SK-N-SH (cell line): ENCODE measurements at regions not wholly inside any gene's neighbourhood (a gene's known extent, or its start where the extent isn't known, plus 50 kb on each side); places are given as distances from the start of the nearest gene placed in this dataset.

Experiments
- CTCF ChIA-PET: fragments of 300-600, 350-600 bp; formaldehyde crosslinking; extraction: SDS; loops from one replicate; lab custom pipeline; 2021; lab: Yijun Ruan, JAX
- POLR2A ChIA-PET: fragments of 350-600 bp; sonication (Branson Sonifier 250); formaldehyde crosslinking; extraction: SDS; loops from one replicate; lab custom pipeline; 2020; ENCODE audit warnings: antibody characterized with exemption, inconsistent platforms; lab: Yijun Ruan, JAX
- DNase-seq: peaks from one replicate; pipeline ENCODE4 v3.0.0; 2012
- H2AFZ ChIP-seq: fragments of 200-600 bp; sonication (generic); 2 replicates; pipeline ENCODE4 v1.8.1; 2016; ENCODE audit warnings: antibody characterized with exemption, mild to moderate bottlenecking, low read depth
- H3F3A ChIP-seq: fragments of 200-600 bp; sonication (generic); replicated peaks from 2 replicates; pipeline ENCODE3; 2016; ENCODE audit warnings: antibody characterized with exemption, mild to moderate bottlenecking; ENCODE audit not compliant: insufficient read depth
- H3K27ac ChIP-seq, 2 experiments: fragments of 200-500 bp in 1 of 2; fragments of 200-600 bp in 1 of 2; sonication (Bioruptor generic) in 1 of 2; sonication (generic), shearing (Covaris generic) in 1 of 2; 2 replicates each; pipeline versions ENCODE4 v1.5.1 to v1.6.1; 2014 to 2016; ENCODE audit warnings: low read depth in 2 of 2, inconsistent platforms in 1 of 2, low read length in 1 of 2, mild to moderate bottlenecking in 1 of 2, mixed read lengths in 1 of 2
- H3K27me3 ChIP-seq: fragments of 200-600 bp; sonication (generic), shearing (Covaris generic); 2 replicates; pipeline ENCODE4 v1.6.1; 2016; ENCODE audit warnings: mixed run types; ENCODE audit not compliant: insufficient read depth
- H3K36me3 ChIP-seq, 2 experiments: fragments of 200-500 bp in 1 of 2; fragments of 200-600 bp in 1 of 2; sonication (Bioruptor generic) in 1 of 2; sonication (generic) in 1 of 2; replicated peaks in 1 of 2; 2 replicates each; pipeline versions ENCODE3 to v1.5.1; 2014 to 2016; ENCODE audit warnings: low read length in 1 of 2, mild to moderate bottlenecking in 1 of 2; ENCODE audit not compliant: insufficient read depth in 2 of 2, control insufficient read depth in 1 of 2
- H3K4me1 ChIP-seq, 2 experiments: fragments of 200-500 bp in 1 of 2; fragments of 200-600 bp in 1 of 2; sonication (Bioruptor generic) in 1 of 2; sonication (generic), shearing (Covaris generic) in 1 of 2; 2 replicates each; pipeline versions ENCODE4 v1.5.1 to v1.6.1; 2014 to 2016; ENCODE audit warnings: low read depth in 1 of 2, low read length in 1 of 2, mixed run types in 1 of 2; ENCODE audit not compliant: insufficient read depth in 2 of 2, control insufficient read depth in 1 of 2
- H3K4me2 ChIP-seq: fragments of 200-600 bp; sonication (generic), shearing (Covaris generic); 2 replicates; pipeline ENCODE4 v1.6.1; 2017; ENCODE audit warnings: mixed run types
- H3K4me3 ChIP-seq, 2 experiments: fragments of 200-500 bp in 1 of 2; fragments of 200-600 bp in 1 of 2; sonication (Bioruptor generic) in 1 of 2; sonication (generic), shearing (Covaris generic) in 1 of 2; 2 replicates each; pipeline versions ENCODE4 v1.5.1 to v1.8.1; 2014 to 2016; ENCODE audit warnings: low read depth in 2 of 2, inconsistent platforms in 1 of 2, low read length in 1 of 2, mild to moderate bottlenecking in 1 of 2, mixed read lengths in 1 of 2, moderate library complexity in 1 of 2
- H3K79me2 ChIP-seq: fragments of 200-600 bp; sonication (generic); 2 replicates; pipeline ENCODE4 v1.8.1; 2017; ENCODE audit warnings: mild to moderate bottlenecking; ENCODE audit not compliant: insufficient read depth
- H3K9ac ChIP-seq: fragments of 200-600 bp; sonication (generic); 2 replicates; pipeline ENCODE4 v1.6.1; 2017; ENCODE audit warnings: mixed run types
- H3K9me2 ChIP-seq: fragments of 200-600 bp; sonication (generic); 2 replicates; pipeline ENCODE4 v1.6.1; 2017; ENCODE audit warnings: mixed run types
- H3K9me3 ChIP-seq: fragments of 200-600 bp; sonication (generic); 2 replicates; pipeline ENCODE4 v1.6.1; 2017; ENCODE audit warnings: mixed run types, mild to moderate bottlenecking, moderate library complexity
- H4K20me1 ChIP-seq: fragments of 200-600 bp; sonication (generic); 2 replicates; pipeline ENCODE4 v1.6.1; 2017; ENCODE audit warnings: mild to moderate bottlenecking, mixed run types; ENCODE audit not compliant: insufficient read depth
- ELF1 ChIP-seq: IDR thresholded peaks from 2 replicates; pipeline ENCODE4 v1.4.0; 2012
- EP300 ChIP-seq, 2 experiments: IDR thresholded peaks; 2 replicates each; pipeline versions ENCODE4 v1.4.0 to v1.6.1; 2012; ENCODE audit warnings: borderline replicate concordance in 1 of 2, low read depth in 1 of 2, low read length in 1 of 2
- EZH2phosphoT487 ChIP-seq: fragments of 200-600 bp; sonication (generic); IDR thresholded peaks from 2 replicates; pipeline ENCODE4 v1.6.1; 2017; ENCODE audit warnings: low read depth, mixed run types, mild to moderate bottlenecking, antibody characterized with exemption, moderate library complexity, borderline replicate concordance
- FOSL2 ChIP-seq: IDR thresholded peaks from 2 replicates; pipeline ENCODE4 v1.4.0; 2012; ENCODE audit warnings: low read depth, mild to moderate bottlenecking, moderate library complexity, borderline replicate concordance
- FOXJ3 ChIP-seq: sonication (generic); formaldehyde crosslinking; IDR thresholded peaks from 2 replicates; pipeline ENCODE4 v1.5.1; 2020; ENCODE audit warnings: mild to moderate bottlenecking, missing genetic modification reagents
- GABPA ChIP-seq: IDR thresholded peaks from 2 replicates; pipeline ENCODE4 v1.4.0; 2012; ENCODE audit warnings: low read depth, mild to moderate bottlenecking
- JUND ChIP-seq: IDR thresholded peaks from 2 replicates; pipeline ENCODE4 v1.4.0; 2012
- NFIC ChIP-seq: IDR thresholded peaks from 2 replicates; pipeline ENCODE4 v1.4.0; 2012; ENCODE audit warnings: borderline replicate concordance
- PBX3 ChIP-seq: IDR thresholded peaks from 2 replicates; pipeline ENCODE4; 2012
- POLR2AphosphoS5 ChIP-seq: IDR thresholded peaks from 2 replicates; pipeline ENCODE4 v1.6.1; 2012; ENCODE audit warnings: low read depth, low read length
- RAD21 ChIP-seq: IDR thresholded peaks from 2 replicates; pipeline ENCODE4 v1.6.1; 2012; ENCODE audit warnings: mild to moderate bottlenecking, low read length
- REST ChIP-seq: IDR thresholded peaks from 2 replicates; pipeline ENCODE4 v1.6.1; 2012; ENCODE audit warnings: mild to moderate bottlenecking, low read depth, low read length, moderate library complexity
- RXRA ChIP-seq: IDR thresholded peaks from 2 replicates; pipeline ENCODE4 v1.4.0; 2012; ENCODE audit warnings: low read depth, mild to moderate bottlenecking, borderline replicate concordance
- SIN3A ChIP-seq: IDR thresholded peaks from 2 replicates; pipeline ENCODE4 v1.6.1; 2012; ENCODE audit warnings: low read depth, mild to moderate bottlenecking, low read length, moderate library complexity, borderline replicate concordance
- USF1 ChIP-seq: IDR thresholded peaks from 2 replicates; pipeline ENCODE4 v1.4.0; 2012; ENCODE audit warnings: low read depth, borderline replicate concordance
- YY1 ChIP-seq: IDR thresholded peaks from 2 replicates; pipeline ENCODE4 v1.4.0; 2012; ENCODE audit warnings: low read depth, mild to moderate bottlenecking
- WGBS: methylation state at CpG from one replicate; pipeline ENCODE4 v1.1.6; 2017; ENCODE audit warnings: low lambda C conversion rate; 5-methylcytosine and 5-hydroxymethylcytosine counted together
- TF ChIP-seq, protein P1 (sequence below): fragments of 200-600 bp; sonication (generic); IDR thresholded peaks from 2 replicates; pipeline ENCODE4 v1.6.1; 2017; ENCODE audit warnings: antibody characterized with exemption, mild to moderate bottlenecking, moderate library complexity
- TF ChIP-seq, protein P2 (sequence below): IDR thresholded peaks from 2 replicates; pipeline ENCODE4 v1.4.0; 2012; ENCODE audit warnings: low read depth

GRCh38 chr10:21144047-21144446 lies 246.9 kb upstream of the NEBL start:
- Histone ChIP-seq H3F3A (no peaks in the 10 kb centered on the region), H3K79me2 (no peaks in the 10 kb centered on the region), H4K20me1 (no peaks in the 10 kb centered on the region), H3K9me2 (no peaks in the 10 kb centered on the region), H3K36me3 (no peaks in the 10 kb centered on the region), H3K9me3 (no peaks in the 10 kb centered on the region), H3K4me3 (no peak overlapping the region)
- no peak for DNase-seq
- 77% methylated on average over 3 of the region's 3 CpGs for WGBS
- POLR2A ChIA-PET = no interaction called here
- no peak for TF ChIP-seq PBX3
- TF ChIP-seq NFIC = no peak
- no peak for TF ChIP-seq YY1
- no peak for TF ChIP-seq RXRA
- no peak for TF ChIP-seq REST
- TF ChIP-seq FOSL2 = no peak
- no peak for TF ChIP-seq GABPA
- TF ChIP-seq JUND = no peak
- no peak for TF ChIP-seq EZH2phosphoT487
- TF ChIP-seq, protein P1, sequence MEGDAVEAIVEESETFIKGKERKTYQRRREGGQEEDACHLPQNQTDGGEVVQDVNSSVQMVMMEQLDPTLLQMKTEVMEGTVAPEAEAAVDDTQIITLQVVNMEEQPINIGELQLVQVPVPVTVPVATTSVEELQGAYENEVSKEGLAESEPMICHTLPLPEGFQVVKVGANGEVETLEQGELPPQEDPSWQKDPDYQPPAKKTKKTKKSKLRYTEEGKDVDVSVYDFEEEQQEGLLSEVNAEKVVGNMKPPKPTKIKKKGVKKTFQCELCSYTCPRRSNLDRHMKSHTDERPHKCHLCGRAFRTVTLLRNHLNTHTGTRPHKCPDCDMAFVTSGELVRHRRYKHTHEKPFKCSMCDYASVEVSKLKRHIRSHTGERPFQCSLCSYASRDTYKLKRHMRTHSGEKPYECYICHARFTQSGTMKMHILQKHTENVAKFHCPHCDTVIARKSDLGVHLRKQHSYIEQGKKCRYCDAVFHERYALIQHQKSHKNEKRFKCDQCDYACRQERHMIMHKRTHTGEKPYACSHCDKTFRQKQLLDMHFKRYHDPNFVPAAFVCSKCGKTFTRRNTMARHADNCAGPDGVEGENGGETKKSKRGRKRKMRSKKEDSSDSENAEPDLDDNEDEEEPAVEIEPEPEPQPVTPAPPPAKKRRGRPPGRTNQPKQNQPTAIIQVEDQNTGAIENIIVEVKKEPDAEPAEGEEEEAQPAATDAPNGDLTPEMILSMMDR = no peak
- TF ChIP-seq USF1 = no peak
- no peak for TF ChIP-seq POLR2AphosphoS5
- no peak for TF ChIP-seq SIN3A
- no peak for TF ChIP-seq RAD21
- TF ChIP-seq ELF1 = no peak
- TF ChIP-seq, protein P2, sequence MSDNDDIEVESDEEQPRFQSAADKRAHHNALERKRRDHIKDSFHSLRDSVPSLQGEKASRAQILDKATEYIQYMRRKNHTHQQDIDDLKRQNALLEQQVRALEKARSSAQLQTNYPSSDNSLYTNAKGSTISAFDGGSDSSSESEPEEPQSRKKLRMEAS = no peak
- no peak for TF ChIP-seq EP300 (IDR thresholded peaks at IDR 0.05; ENCODE audit: borderline replicate concordance in 1 of 2, low read depth in 1 of 2, low read length in 1 of 2)
- no peak for TF ChIP-seq FOXJ3 (CRISPR knock-in tag)
- TF ChIP-seq, all 33 proteins: peak for 0
- Histone ChIP-seq H3K9ac (no peak overlapping the region), H3K4me1 (peaks cover 0 to 9% of the 10 kb centered on the region in 2 experiments; a peak in 2 of 4 replicates), H2AFZ (no peak overlapping the region), H3K27me3 (no peaks in the 10 kb centered on the region), H3K4me2 (no peak overlapping the region), H3K27ac (no peak overlapping the region)
- CTCF ChIA-PET = no interaction called here
